GM18870 (cell line): ENCODE measurements at regions not wholly inside any gene's neighbourhood (a gene's known extent, or its start where the extent isn't known, plus 50 kb on each side); places are given as distances from the start of the nearest gene placed in this dataset.

Experiments
- ATAC-seq: cut with Tn5 transposase; IDR thresholded peaks from one replicate; pipeline ENCODE4 v1.9.1; 2021; ENCODE audit warnings: moderate library complexity; ENCODE audit not compliant: unreplicated experiment

- no peak for ATAC-seq
Observed at GRCh38 chr3:82054849-82055248, 293.4 kb upstream of the GBE1 start.

DNA sequence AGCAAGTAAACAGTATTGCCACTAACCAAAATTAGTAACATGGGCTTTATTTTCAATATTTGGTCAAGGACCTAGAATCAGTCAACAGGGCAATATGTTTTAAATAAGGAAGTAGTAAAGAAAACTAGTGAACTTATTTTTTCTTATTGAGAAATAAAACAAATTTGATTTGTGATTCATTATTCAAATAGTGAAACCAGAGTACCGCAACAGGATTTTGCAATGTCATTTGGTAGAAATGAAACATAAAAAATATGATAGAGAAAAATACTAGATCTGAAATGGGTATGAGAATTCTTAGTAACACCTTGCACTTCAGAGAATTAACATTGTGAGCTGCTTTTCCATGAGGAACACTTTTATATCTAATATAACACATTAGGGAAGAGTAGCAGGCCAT lies 291.8 kb upstream of the GBE1 start:
- ATAC-seq, result no peak

GRCh38 chr3:82050382-82050781 lies 288.9 kb upstream of the GBE1 start:
- no peak for ATAC-seq

- ATAC-seq, result no peak
Observed at GRCh38 chr3:82048711-82049110, 287.3 kb upstream of the GBE1 start.

- ATAC-seq, result no peak
Observed at GRCh38 chr3:82044930-82045705, 283.7 kb upstream of the GBE1 start.

- ATAC-seq, result no peak
Observed at GRCh38 chr3:82038556-82038955, 277.1 kb upstream of the GBE1 start.

DNA sequence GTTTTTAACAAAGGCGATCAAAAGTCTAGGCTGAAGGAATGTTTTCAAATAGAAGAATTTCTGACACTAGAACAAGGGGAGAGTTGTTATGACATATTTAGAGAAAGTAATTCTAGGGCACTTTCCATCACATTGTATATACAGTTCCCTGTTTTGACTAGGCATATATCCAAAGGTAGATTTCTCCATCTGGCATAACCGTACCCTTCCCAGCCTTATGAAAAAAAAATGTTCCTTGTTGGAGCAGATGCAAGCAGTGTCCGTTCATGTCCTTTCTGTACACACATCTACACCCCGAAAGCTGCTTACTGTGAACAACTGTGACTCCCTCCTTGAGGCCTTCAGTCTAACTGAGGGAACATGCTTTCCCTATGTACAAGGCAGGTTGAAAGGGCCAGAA lies 271.7 kb upstream of the GBE1 start:
- no peak for ATAC-seq

- ATAC-seq, result no peak
Observed at GRCh38 chr3:82031596-82031995, 270.2 kb upstream of the GBE1 start.

GRCh38 chr3:82030916-82031315 lies 269.5 kb upstream of the GBE1 start:
- ATAC-seq, result no peak

DNA sequence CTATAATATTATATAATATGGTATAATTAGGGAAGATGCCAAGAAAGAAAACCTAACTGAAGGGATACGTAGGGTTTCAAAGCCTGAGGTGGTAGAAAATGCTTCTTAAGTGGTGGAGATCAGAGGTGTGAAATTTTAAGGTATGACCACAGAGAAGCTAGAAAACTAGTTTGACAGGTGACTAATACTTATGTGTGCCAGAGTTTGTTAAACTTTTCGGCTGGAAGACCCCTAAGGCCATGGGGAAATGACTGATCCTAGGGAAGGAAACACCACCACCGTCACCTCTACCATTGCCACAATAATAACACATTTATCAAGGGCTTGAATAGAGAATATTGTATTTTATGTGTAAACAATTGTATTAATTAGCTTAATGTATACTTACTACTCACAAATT lies 261.4 kb upstream of the GBE1 start:
- ATAC-seq, result no peak

DNA sequence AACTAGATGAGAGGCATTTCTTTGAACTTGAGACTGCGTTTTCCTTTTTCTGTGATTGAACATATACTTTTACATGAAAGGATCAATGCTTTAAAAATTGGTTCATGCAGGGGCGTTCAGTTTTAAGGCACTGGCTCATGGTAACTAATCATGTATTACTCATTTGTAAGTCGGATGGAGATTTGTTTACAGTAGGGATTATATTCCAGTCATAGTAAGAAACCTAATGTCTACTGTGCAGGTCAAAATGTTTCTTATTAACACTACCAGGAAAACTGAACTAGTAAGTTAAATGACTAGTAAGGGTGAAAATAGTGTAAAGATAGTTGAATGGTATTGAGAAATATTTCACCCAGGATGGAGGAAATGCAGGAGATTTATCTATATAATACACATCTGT lies 258.8 kb upstream of the GBE1 start:
- no peak for ATAC-seq

GRCh38 chr3:82015241-82015640 lies 253.8 kb upstream of the GBE1 start:
- ATAC-seq, result no peak

GRCh38 chr3:82012775-82013174 lies 251.3 kb upstream of the GBE1 start:
- ATAC-seq, result no peak

GRCh38 chr3:82011336-82011735 lies 249.9 kb upstream of the GBE1 start:
- ATAC-seq, result no peak

GRCh38 chr3:82005266-82005665 lies 243.8 kb upstream of the GBE1 start:
- no peak for ATAC-seq

DNA sequence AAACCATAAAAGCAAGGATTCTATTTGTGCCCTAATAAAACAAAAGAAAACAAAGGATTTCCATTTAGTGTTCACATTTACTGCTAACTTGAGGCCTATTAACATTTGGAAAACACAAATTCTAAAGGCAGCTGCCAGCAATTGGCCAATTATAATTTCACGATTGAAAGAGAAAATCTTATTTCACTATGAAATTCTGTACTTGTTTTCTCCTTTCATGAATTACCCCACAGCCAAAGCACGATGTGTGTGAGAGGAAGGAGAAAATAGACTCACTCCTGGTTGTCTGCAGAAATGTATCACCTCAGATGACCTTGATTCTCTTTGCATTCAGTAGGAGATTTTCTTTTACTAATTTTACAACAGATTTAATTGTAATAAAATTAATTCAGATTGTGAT lies 242.8 kb upstream of the GBE1 start:
- ATAC-seq, result no peak

GRCh38 chr3:82002986-82003642 lies 241.7 kb upstream of the GBE1 start:
- ATAC-seq, result no peak

DNA sequence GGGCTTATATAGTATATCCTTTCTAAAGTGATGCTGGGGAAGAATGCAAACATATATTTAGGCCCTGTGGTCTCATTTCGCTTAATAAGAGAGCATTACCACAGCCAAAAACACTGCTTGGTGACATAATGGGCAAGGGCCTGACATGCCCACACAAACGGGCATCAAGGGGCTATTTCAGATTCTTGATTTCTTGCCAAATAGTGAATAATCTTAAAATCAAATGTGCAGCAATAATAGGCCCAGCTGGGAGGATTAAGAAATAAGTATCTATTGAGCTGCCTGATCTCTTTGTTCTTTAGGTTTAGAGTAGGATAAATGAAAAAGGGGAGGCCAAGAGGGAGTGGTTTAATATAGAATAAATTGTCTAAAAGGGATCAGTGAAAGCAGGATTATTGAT lies 241.0 kb upstream of the GBE1 start:
- ATAC-seq, result no peak

GRCh38 chr3:82001276-82001923 lies 240.0 kb upstream of the GBE1 start:
- no peak for ATAC-seq

DNA sequence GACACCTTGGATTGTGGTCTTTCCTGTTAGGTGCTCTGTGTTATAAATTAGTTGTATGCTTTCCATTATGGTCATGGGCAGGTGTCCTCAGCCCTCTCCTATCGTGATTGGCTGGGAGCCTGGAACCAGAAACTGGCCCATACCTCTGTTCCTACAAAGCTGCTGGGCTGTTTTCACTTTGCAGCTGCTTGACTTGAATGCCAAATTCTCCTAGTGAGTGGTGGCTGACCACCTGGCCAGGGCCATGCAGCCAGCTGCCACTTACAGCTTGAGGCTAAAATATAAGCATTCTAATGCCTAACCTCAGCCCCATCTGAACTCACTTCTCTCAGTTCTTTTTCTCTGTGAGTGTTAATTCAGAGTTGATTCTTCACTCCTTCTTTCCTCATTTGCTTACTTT lies 239.3 kb upstream of the GBE1 start:
- no peak for ATAC-seq

GRCh38 chr3:82000350-82000749 lies 238.9 kb upstream of the GBE1 start:
- no peak for ATAC-seq

DNA sequence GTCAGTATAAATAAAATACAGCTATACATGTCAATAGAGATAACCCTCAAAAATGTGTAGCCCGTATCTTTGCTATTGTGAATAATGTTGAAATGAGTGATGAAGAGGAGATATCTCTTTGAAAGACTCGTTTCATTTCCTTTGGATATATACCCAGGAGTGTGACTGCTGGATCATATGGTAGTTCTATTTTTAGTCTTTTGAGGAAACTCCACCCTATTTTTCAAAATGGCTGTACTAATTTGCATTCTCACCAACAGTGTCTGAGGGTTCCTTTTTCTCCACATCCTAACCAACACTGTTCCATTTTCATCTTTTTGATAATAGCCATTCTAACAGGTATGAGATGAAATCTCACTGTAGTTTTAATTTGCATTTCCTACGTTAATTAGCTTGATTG lies 237.5 kb upstream of the GBE1 start:
- ATAC-seq, result no peak
